ENCODE measurements at regions not wholly inside any gene's neighbourhood (a gene's known extent, or its start where the extent isn't known, plus 50 kb on each side); places are given as distances from the start of the nearest gene placed in this dataset.

DNA sequence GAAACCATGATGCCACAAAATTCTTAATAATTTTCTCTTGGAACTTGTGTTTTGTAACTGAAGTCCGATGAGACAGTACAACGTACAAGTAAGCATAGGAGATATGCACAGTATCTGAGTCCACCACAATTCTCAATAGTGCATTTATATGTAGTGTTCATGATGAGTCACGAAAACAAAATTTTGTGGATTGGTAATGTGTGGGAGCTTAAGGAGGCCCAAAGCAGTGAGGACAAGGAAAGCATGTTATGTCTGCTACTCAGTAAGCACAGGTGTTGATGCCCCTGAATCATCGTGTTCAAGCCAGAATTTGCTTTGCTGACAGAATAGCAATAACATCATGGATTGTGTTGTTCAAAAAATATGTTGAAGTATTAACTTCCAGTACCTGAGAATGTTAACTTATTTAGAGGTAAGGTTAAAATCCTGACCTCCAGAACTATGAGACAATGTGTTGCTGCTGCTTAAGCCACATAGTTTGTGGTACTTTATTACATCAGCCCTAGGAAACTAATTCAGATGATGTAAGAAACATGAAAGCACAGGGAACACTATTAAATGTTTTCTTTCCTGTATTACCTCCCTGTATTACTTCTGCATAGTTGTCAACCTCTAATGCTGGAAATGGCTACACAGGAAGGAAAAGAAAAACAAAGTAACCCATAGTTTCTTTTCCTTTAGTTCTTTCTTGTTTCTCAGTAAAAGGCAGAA lies 201.3 kb downstream of the SLITRK6 start:
- TF ChIP-seq, protein P1, sequence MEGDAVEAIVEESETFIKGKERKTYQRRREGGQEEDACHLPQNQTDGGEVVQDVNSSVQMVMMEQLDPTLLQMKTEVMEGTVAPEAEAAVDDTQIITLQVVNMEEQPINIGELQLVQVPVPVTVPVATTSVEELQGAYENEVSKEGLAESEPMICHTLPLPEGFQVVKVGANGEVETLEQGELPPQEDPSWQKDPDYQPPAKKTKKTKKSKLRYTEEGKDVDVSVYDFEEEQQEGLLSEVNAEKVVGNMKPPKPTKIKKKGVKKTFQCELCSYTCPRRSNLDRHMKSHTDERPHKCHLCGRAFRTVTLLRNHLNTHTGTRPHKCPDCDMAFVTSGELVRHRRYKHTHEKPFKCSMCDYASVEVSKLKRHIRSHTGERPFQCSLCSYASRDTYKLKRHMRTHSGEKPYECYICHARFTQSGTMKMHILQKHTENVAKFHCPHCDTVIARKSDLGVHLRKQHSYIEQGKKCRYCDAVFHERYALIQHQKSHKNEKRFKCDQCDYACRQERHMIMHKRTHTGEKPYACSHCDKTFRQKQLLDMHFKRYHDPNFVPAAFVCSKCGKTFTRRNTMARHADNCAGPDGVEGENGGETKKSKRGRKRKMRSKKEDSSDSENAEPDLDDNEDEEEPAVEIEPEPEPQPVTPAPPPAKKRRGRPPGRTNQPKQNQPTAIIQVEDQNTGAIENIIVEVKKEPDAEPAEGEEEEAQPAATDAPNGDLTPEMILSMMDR (IDR thresholded peaks at IDR 0.05) = no peak
- TF ChIP-seq POLR2A (IDR thresholded peaks at IDR 0.05) (no peak), POLR2AphosphoS5 (IDR thresholded peaks at IDR 0.05) (no peak)
